NCI-H2107 treated with DMSO at 0.1 percent for 48 hours (cell line): ENCODE measurements at regions not wholly inside any gene's neighbourhood (a gene's known extent, or its start where the extent isn't known, plus 50 kb on each side); places are given as distances from the start of the nearest gene placed in this dataset.

ENCODE experiments used
- DNase-seq: peaks from one replicate; lab custom pipeline; 2025; ENCODE audit not compliant: unreplicated experiment; lab: John Stamatoyannopoulos, UW

GRCh38 chr21:35254765-35255138, 205.7 kb upstream of the RUNX1 start:
- DNase-seq = no peak

GRCh38 chr21:35254006-35254764, 205.1 kb upstream of the RUNX1 start:
- DNase-seq = peak; percentile 56

GRCh38 chr21:35252831-35253230, 203.7 kb upstream of the RUNX1 start:
- no peak for DNase-seq

GRCh38 chr21:35249636-35250035, 200.5 kb upstream of the RUNX1 start:
- DNase-seq = no peak

GRCh38 chr21:35245879-35246278, 196.8 kb upstream of the RUNX1 start:
- DNase-seq = no peak

- DNase-seq = no peak
Observed at GRCh38 chr21:35244514-35244913, 195.4 kb upstream of the RUNX1 start.

GRCh38 chr21:35243171-35243570, 194.1 kb upstream of the RUNX1 start:
- DNase-seq = no peak

- peak; percentile 99 for DNase-seq
Observed at GRCh38 chr21:35239811-35240219, 190.7 kb upstream of the RUNX1 start.

GRCh38 chr21:35238119-35238518, 189.0 kb upstream of the RUNX1 start:
- DNase-seq = no peak

GRCh38 chr21:35237287-35237686, 188.2 kb upstream of the RUNX1 start:
- no peak for DNase-seq

- no peak for DNase-seq
Observed at GRCh38 chr21:35236090-35236489, 187.0 kb upstream of the RUNX1 start.

- no peak for DNase-seq
Observed at GRCh38 chr21:35234725-35235124, 185.6 kb upstream of the RUNX1 start.

- DNase-seq = no peak
Observed at GRCh38 chr21:35233756-35234155, 184.7 kb upstream of the RUNX1 start.

GRCh38 chr21:35232545-35233176, 183.6 kb upstream of the RUNX1 start:
- DNase-seq = no peak

- no peak for DNase-seq
Observed at GRCh38 chr21:35231090-35231489, 182.0 kb upstream of the RUNX1 start.

GRCh38 chr21:35229290-35229689, 180.2 kb upstream of the RUNX1 start:
- no peak for DNase-seq

- peak; percentile 99 for DNase-seq
Observed at GRCh38 chr21:35227786-35228185, 178.7 kb upstream of the RUNX1 start.

- peak; percentile 98 for DNase-seq
Observed at GRCh38 chr21:35226968-35227744, 178.1 kb upstream of the RUNX1 start.

GRCh38 chr21:35226328-35226727, 177.2 kb upstream of the RUNX1 start:
- no peak for DNase-seq

GRCh38 chr21:35225573-35225972, 176.5 kb upstream of the RUNX1 start:
- DNase-seq = peak; percentile 73

- DNase-seq = peak; percentile 93
Observed at GRCh38 chr21:35223480-35224156, 174.5 kb upstream of the RUNX1 start.
